ENCODE measurements at regions not wholly inside any gene's neighbourhood (a gene's known extent, or its start where the extent isn't known, plus 50 kb on each side); places are given as distances from the start of the nearest gene placed in this dataset.

GRCh38 chr7:10821156-10821555, 152.5 kb upstream of the PHF14 start:
- no peaks in the 10 kb centered on the region for H3K4me1 ChIP-seq (ENCODE audit: insufficient read depth)
- no peaks in the 10 kb centered on the region for H3K36me3 ChIP-seq
- H3K9me3 ChIP-seq: no peaks in the 10 kb centered on the region
- H3K4me3 ChIP-seq: no peak overlapping the region
- no peak overlapping the region for H3K27ac ChIP-seq
- TF ChIP-seq POLR2A (IDR thresholded peaks at IDR 0.05) (no peak), CTCF (IDR thresholded peaks at IDR 0.05) (no peak)
- no peak for DNase-seq
- WGBS, 3 donors: 83 to 86% (median 84%) methylated on average over 4 of the region's 4 CpGs
- intact Hi-C loops (cut with DNase I): no loop called here
- H3K27me3 ChIP-seq: no peaks in the 10 kb centered on the region

GRCh38 chr7:10824154-10824553, 149.5 kb upstream of the PHF14 start:
- TF ChIP-seq EP300 (IDR thresholded peaks at IDR 0.05): no peak
- TF ChIP-seq POLR2A (IDR thresholded peaks at IDR 0.05): no peak
- no peak for TF ChIP-seq CTCF (IDR thresholded peaks at IDR 0.05)
- H3K27me3 ChIP-seq: no peaks in the 10 kb centered on the region
- intact Hi-C loops (cut with DNase I): no loop called here
- no peak overlapping the region for H3K27ac ChIP-seq
- 79 to 89% (median 88%) methylated on average over 1 of the region's 1 CpG for WGBS, 3 donors
- H3K36me3 ChIP-seq: no peaks in the 10 kb centered on the region
- H3K4me3 ChIP-seq: no peak overlapping the region
- no peaks in the 10 kb centered on the region for H3K9me3 ChIP-seq
- no peaks in the 10 kb centered on the region for H3K4me1 ChIP-seq (ENCODE audit: insufficient read depth)
- no peak for DNase-seq

DNA sequence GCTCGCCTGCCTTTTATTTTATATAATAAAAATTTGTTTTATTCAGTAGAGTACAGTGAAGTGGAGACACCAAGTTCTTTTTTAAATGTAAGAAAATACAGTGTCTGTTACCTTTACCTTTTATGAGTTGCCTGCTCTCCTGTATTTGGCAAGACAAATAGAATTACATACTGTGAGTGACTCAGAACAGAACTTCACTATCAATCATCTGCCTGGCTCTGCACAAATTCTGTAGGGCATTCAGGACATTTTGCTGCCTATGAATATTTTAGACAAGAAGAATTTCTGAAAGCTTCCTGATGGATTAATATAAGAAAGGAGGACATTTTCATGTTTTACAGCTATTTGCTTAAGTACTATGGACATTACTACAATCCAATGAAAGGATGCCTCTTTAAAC, 135.4 kb upstream of the PHF14 start:
- no peaks in the 10 kb centered on the region for H3K9me3 ChIP-seq
- TF ChIP-seq POLR2A (IDR thresholded peaks at IDR 0.05): no peak
- no peak for TF ChIP-seq EP300 (IDR thresholded peaks at IDR 0.05)
- no peak for TF ChIP-seq CTCF (IDR thresholded peaks at IDR 0.05)
- no peaks in the 10 kb centered on the region for H3K4me1 ChIP-seq (ENCODE audit: insufficient read depth)
- intact Hi-C loops (cut with DNase I): no loop called here
- H3K27me3 ChIP-seq: no peaks in the 10 kb centered on the region
- no peak overlapping the region for H3K4me3 ChIP-seq
- DNase-seq: no peak
- H3K27ac ChIP-seq: no peak overlapping the region
- no peaks in the 10 kb centered on the region for H3K36me3 ChIP-seq
- WGBS, 3 donors: 81 to 88% (median 87%) methylated on average over 1 of the region's 1 CpG

GRCh38 chr7:10845225-10845624, 128.4 kb upstream of the PHF14 start:
- Histone ChIP-seq H3K9me3 (no peaks in the 10 kb centered on the region), H3K27ac (no peak overlapping the region), H3K36me3 (no peaks in the 10 kb centered on the region), H3K4me3 (no peak overlapping the region), H3K4me1 (ENCODE audit: insufficient read depth) (no peaks in the 10 kb centered on the region), H3K27me3 (no peaks in the 10 kb centered on the region)
- no peak for TF ChIP-seq CTCF (IDR thresholded peaks at IDR 0.05)
- TF ChIP-seq EP300 (IDR thresholded peaks at IDR 0.05): no peak
- no peak for TF ChIP-seq POLR2A (IDR thresholded peaks at IDR 0.05)
- intact Hi-C loops (cut with DNase I): no loop called here
- WGBS, 3 donors: 47 to 97% (median 93%) methylated on average over 2 of the region's 2 CpGs
- DNase-seq: no peak

GRCh38 chr7:10855583-10855982, 118.1 kb upstream of the PHF14 start:
- no peaks in the 10 kb centered on the region for H3K27me3 ChIP-seq
- TF ChIP-seq POLR2A (IDR thresholded peaks at IDR 0.05) (no peak), EP300 (IDR thresholded peaks at IDR 0.05) (no peak), CTCF (IDR thresholded peaks at IDR 0.05) (no peak)
- no peaks in the 10 kb centered on the region for H3K4me1 ChIP-seq (ENCODE audit: insufficient read depth)

More at GRCh38 chr7:10855583-10855982, 118.1 kb upstream of the PHF14 start:
- WGBS, 3 donors: 92 to 97% (median 95%) methylated on average over 13 to 16 of the region's 16 CpGs
- no peak overlapping the region for H3K4me3 ChIP-seq
- intact Hi-C loops (cut with DNase I): no loop called here
- no peak for DNase-seq
- H3K9me3 ChIP-seq: no peaks in the 10 kb centered on the region
- no peak overlapping the region for H3K27ac ChIP-seq
- no peaks in the 10 kb centered on the region for H3K36me3 ChIP-seq
